ENCODE measurements at regions not wholly inside any gene's neighbourhood (a gene's known extent, or its start where the extent isn't known, plus 50 kb on each side); places are given as distances from the start of the nearest gene placed in this dataset.

- H4K20me1 ChIP-seq (ENCODE audit: insufficient read depth, low read length): no peaks in the 10 kb centered on the region
- H3K27ac ChIP-seq (ENCODE audit: low read length): no peak overlapping the region
- no peak for TF ChIP-seq EZH2phosphoT487 (IDR thresholded peaks at IDR 0.05; ENCODE audit: low read length)
- TF ChIP-seq EZH2 (optimal IDR thresholded peaks at IDR 0.05; ENCODE audit: low read depth, low read length): no peak
- TF ChIP-seq, protein P1, sequence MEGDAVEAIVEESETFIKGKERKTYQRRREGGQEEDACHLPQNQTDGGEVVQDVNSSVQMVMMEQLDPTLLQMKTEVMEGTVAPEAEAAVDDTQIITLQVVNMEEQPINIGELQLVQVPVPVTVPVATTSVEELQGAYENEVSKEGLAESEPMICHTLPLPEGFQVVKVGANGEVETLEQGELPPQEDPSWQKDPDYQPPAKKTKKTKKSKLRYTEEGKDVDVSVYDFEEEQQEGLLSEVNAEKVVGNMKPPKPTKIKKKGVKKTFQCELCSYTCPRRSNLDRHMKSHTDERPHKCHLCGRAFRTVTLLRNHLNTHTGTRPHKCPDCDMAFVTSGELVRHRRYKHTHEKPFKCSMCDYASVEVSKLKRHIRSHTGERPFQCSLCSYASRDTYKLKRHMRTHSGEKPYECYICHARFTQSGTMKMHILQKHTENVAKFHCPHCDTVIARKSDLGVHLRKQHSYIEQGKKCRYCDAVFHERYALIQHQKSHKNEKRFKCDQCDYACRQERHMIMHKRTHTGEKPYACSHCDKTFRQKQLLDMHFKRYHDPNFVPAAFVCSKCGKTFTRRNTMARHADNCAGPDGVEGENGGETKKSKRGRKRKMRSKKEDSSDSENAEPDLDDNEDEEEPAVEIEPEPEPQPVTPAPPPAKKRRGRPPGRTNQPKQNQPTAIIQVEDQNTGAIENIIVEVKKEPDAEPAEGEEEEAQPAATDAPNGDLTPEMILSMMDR (IDR thresholded peaks at IDR 0.05; ENCODE audit: low read length): no peak
- no peaks in the 10 kb centered on the region for H3K9me3 ChIP-seq (replicated peaks; ENCODE audit: insufficient read depth, low read length)
- H3K4me1 ChIP-seq (ENCODE audit: low read length): no peaks in the 10 kb centered on the region
- H3K27me3 ChIP-seq (replicated peaks; ENCODE audit: insufficient read depth, low read length): no peaks in the 10 kb centered on the region
- no peak overlapping the region for H3K4me2 ChIP-seq (ENCODE audit: low read depth, low read length)
- H3K9me2 ChIP-seq (replicated peaks; ENCODE audit: insufficient read depth, low read length): no peaks in the 10 kb centered on the region
- no peak overlapping the region for H2AFZ ChIP-seq (ENCODE audit: low read length)
- no peaks in the 10 kb centered on the region for H3K36me3 ChIP-seq (replicated peaks; ENCODE audit: insufficient read depth, low read length)
- no peaks in the 10 kb centered on the region for H3F3A ChIP-seq (ENCODE audit: insufficient read depth, low read length)
- no peaks in the 10 kb centered on the region for H3K79me2 ChIP-seq (ENCODE audit: low read length)
- no peak overlapping the region for H3K4me3 ChIP-seq (ENCODE audit: low read length)
- DNase-seq: no peak
- no peak overlapping the region for H3K9ac ChIP-seq (ENCODE audit: low read length)
These were observed 88.2 kb upstream of the CAMK2D start for GRCh38 chr4:113849771-113850170.

GRCh38 chr4:113847710-113848109 is 86.2 kb upstream of the CAMK2D start:
- Histone ChIP-seq H3K27me3 (replicated peaks; ENCODE audit: insufficient read depth, low read length) (no peaks in the 10 kb centered on the region), H3K36me3 (replicated peaks; ENCODE audit: insufficient read depth, low read length) (no peaks in the 10 kb centered on the region), H3K4me2 (ENCODE audit: low read depth, low read length) (no peak overlapping the region), H3K9ac (ENCODE audit: low read length) (no peak overlapping the region), H3K4me1 (ENCODE audit: low read length) (no peaks in the 10 kb centered on the region), H3K9me3 (replicated peaks; ENCODE audit: insufficient read depth, low read length) (no peaks in the 10 kb centered on the region), H3K4me3 (ENCODE audit: low read length) (no peak overlapping the region), H3F3A (ENCODE audit: insufficient read depth, low read length) (no peaks in the 10 kb centered on the region), H3K27ac (ENCODE audit: low read length) (no peak overlapping the region), H4K20me1 (ENCODE audit: insufficient read depth, low read length) (no peaks in the 10 kb centered on the region), H3K79me2 (ENCODE audit: low read length) (no peaks in the 10 kb centered on the region), H2AFZ (ENCODE audit: low read length) (no peak overlapping the region), H3K9me2 (replicated peaks; ENCODE audit: insufficient read depth, low read length) (no peaks in the 10 kb centered on the region)
- TF ChIP-seq, protein P1 (IDR thresholded peaks at IDR 0.05; ENCODE audit: low read length): no peak
- TF ChIP-seq EZH2 (optimal IDR thresholded peaks at IDR 0.05; ENCODE audit: low read depth, low read length): no peak
- TF ChIP-seq EZH2phosphoT487 (IDR thresholded peaks at IDR 0.05; ENCODE audit: low read length): no peak
- DNase-seq: no peak

GRCh38 chr4:113846433-113846832 is 84.9 kb upstream of the CAMK2D start:
- Histone ChIP-seq H3F3A (ENCODE audit: insufficient read depth, low read length) (no peaks in the 10 kb centered on the region), H2AFZ (ENCODE audit: low read length) (no peak overlapping the region), H3K36me3 (replicated peaks; ENCODE audit: insufficient read depth, low read length) (no peaks in the 10 kb centered on the region), H3K27ac (ENCODE audit: low read length) (no peak overlapping the region), H3K4me2 (ENCODE audit: low read depth, low read length) (no peak overlapping the region), H4K20me1 (ENCODE audit: insufficient read depth, low read length) (no peaks in the 10 kb centered on the region), H3K9me3 (replicated peaks; ENCODE audit: insufficient read depth, low read length) (no peaks in the 10 kb centered on the region), H3K4me3 (ENCODE audit: low read length) (no peak overlapping the region), H3K4me1 (ENCODE audit: low read length) (no peaks in the 10 kb centered on the region), H3K9ac (ENCODE audit: low read length) (no peak overlapping the region), H3K9me2 (replicated peaks; ENCODE audit: insufficient read depth, low read length) (no peaks in the 10 kb centered on the region), H3K79me2 (ENCODE audit: low read length) (no peaks in the 10 kb centered on the region), H3K27me3 (replicated peaks; ENCODE audit: insufficient read depth, low read length) (no peaks in the 10 kb centered on the region)
- no peak for DNase-seq
- no peak for TF ChIP-seq EZH2phosphoT487 (IDR thresholded peaks at IDR 0.05; ENCODE audit: low read length)
- no peak for TF ChIP-seq EZH2 (optimal IDR thresholded peaks at IDR 0.05; ENCODE audit: low read depth, low read length)
- TF ChIP-seq, protein P1 (IDR thresholded peaks at IDR 0.05; ENCODE audit: low read length): no peak

Data from MM.1S (cell line).